GM19239 (cell line): ENCODE measurements at regions not wholly inside any gene's neighbourhood (a gene's known extent, or its start where the extent isn't known, plus 50 kb on each side); places are given as distances from the start of the nearest gene placed in this dataset.

Experiments used
- DNase-seq: peaks from one replicate; pipeline ENCODE4 v3.0.0; 2011; ENCODE audit warnings: low spot score; ENCODE audit not compliant: insufficient read length
- FAIRE-seq: peaks from 2 replicates; lab custom pipeline; 2011; peaks lifted over from hg19 to GRCh38; lab: Jason Lieb, UNC

DNA sequence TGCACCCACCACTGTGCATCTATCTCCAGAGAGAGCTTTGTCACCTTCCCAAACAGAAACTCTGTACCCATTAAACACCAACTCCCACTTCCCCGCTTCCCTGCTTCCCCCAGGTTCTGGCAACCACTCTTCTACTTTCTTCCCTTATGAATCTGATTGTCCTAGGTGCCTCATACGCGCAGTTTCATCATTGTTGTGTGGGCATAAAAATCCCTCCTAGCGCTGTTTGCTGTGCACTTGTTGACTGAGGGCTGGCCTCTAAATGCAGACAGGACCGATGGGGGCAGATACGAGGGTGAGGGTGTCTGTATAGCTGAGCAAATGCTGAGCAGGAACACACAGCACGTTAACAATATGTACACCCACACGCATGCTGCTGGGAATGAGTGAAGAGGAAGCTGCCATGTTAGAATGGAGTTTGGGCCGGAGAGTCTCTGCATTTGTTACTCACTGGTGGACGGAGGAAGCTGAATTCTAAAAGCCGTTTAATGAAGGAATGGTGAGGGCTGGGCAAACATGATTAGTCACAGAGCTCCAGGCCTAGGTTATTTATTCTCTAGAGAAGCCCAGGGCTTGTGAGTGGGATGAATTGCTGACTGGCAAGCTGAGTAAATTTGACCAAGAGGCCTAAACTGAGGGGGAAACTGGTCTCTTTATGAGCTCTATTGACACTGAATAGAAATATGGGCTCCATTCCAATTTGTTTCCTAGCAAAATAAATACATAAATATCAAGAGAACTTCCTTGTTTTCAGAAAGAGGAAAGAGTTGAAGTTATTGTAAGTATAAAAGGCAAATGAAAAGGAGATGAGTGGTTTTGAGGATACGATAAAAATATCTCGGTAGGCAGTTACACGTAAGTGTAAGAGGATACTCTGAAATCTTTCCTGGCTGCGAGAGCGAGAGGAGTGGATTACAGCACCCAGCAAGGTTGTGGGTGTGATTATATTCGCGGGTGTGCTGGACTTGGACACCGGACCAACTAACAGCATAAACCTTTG, 95.9 kb upstream of the RPS6KA3 start:
- DNase-seq: no peak
- FAIRE-seq: no peak

DNA sequence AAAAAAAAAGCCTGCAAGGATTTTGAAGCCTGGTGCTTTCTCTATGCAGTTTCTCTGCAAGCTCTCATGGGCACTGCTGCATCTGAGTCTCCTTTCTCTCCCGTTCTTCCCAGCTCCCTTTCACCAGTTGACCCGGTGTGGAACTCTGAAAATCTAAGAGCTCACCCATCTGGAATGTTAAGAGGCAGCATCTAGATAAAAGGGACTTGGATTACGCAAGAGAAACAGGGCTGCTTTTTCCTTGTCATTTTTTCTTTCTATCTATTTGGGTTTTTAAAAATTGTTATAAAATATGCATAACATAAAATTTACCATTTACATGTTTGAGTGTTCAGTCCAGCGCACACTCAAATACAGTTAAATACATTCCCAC, 95.2 kb upstream of the RPS6KA3 start:
- FAIRE-seq (no peak), DNase-seq (no peak)

DNA sequence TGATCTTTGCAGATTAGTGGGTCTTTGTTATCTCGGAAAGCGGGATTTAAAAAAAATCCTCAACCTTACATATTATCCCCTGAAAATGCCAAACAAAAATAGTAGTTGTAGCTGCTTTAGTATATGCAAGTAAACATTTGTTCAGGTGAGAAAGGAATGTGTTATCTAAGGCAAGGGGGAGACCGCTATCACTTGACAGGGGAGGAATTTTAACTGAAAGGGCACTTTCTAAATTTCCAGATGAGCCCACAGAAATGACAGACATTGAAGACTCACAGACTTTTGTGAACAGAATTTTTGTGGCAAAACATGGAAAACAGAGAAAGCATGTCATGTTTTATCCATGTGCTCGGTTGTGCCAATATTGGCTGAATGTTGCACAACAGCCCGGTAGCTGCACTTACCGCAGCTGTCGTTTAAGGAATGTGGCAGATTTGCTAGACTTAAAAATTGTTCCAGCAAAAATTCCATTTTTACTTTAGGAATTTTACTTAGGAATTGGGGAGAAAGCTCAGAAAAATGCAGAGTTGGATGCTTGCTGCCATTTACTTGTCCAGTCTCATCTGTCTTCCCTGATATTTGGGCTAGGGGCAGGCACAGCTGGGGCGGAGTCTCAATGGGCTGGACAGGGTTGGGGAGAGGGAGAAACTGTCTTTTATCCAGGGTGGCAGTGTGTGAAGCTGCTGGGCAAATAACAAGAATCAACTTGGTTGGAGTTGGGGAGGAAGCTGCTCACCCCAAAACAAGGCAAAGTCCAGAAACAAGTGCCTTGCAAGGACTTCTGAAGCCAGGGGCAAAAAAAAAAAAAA, 94.6 kb upstream of the RPS6KA3 start:
- FAIRE-seq: no peak
- DNase-seq: no peak

- no peak for DNase-seq
- FAIRE-seq: no peak
These were observed 88.5 kb upstream of the RPS6KA3 start for GRCh38 chrX:20355187-20355586.

DNA sequence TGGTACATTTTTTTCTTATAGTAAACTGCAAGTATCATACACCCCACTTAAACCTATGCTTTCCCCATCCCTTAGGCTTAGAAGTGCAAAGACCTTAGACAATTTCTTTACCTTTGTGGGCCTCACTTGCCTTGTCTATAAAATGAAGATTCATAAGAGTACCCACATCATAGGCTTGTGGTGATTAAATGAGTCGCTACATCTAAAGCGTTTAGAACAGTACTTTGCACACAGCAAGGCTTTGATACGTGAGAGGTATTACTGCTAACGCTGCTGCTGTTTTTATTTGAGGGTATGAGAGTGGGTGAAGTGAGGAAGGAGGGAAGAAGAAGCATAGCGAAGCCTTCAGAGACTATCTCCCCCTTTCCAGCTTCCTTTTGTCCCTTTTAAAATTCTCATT, 87.8 kb upstream of the RPS6KA3 start:
- DNase-seq (no peak), FAIRE-seq (no peak)

- no peak for DNase-seq
- no peak for FAIRE-seq
These were observed 86.2 kb upstream of the RPS6KA3 start for GRCh38 chrX:20352935-20353336.

DNA sequence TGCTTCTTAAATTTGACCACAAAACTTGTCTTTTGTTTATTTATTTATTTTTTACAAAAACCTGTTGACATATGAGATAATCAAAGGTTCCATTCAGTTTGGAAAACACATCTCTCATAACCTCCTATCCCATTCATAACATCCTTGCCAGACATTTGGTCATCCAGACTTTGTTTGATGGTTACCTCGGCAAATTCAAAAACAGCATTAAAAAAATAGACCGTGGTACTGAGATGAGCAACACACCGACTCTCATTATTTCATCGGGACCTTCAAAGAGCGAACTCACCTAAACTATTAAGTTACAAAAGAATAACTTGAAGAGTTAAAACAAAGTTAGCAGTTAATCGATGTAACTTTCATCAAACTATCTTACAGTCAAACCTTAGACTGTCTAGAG, 85.8 kb upstream of the RPS6KA3 start:
- DNase-seq: no peak
- no peak for FAIRE-seq

DNA sequence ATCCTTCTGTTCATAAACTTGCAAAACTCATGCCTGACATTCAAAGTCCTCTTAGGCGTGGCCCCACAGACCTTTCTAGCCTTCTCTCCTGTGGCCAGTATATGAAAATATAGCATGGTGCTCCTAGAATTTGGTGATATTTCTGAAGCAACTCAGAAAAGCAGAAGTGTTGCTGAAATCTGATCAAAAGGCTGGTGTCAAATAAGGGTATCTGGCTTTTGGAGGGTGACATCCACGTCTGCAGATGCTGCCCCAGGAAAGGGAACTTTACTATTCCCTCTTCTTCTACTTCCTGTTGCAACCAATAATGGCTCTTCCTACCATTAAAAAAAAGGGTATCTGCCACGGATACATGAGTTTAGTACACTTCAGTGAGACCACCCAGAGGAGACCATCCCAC, 83.9 kb upstream of the RPS6KA3 start:
- DNase-seq (no peak), FAIRE-seq (no peak)

DNA sequence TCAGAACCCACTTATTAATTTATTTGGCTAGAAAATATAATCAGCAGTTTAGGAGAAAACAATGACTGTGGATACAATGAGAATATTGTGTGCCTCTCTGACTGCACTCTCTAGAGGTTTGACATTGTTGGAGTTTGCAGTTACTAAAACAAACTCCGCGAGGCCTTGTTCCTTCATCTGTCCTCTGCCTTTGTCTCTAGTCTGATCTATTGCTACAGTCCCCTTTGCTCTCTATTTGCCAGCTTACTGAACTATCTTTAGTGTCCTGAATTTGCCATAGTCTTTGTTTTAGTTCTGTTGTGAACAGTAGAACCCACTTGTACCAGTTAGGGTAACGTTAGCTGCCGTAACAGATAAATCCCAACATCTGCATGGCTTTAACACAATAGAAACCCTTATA, 81.4 kb upstream of the RPS6KA3 start:
- FAIRE-seq: no peak
- DNase-seq: no peak

DNA sequence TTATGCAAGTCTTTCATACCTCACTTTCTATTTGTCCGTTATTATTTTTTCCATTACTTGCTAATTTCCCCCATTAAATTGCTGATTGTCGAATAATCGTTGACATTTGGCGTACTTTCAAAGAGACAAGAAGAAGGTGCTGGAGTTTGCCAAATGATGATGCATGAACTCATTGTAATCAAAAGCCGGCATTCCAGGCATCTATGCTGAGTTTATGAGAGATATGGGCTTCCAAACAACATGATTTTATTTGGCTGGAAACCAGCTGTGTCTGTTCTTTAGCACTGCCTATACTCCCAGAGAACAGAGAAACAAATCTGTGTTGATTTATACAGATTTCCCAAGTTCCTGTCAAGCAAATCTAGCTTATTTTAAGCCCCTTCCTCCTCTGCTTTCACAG, 80.8 kb upstream of the RPS6KA3 start:
- FAIRE-seq (no peak), DNase-seq (no peak)

DNA sequence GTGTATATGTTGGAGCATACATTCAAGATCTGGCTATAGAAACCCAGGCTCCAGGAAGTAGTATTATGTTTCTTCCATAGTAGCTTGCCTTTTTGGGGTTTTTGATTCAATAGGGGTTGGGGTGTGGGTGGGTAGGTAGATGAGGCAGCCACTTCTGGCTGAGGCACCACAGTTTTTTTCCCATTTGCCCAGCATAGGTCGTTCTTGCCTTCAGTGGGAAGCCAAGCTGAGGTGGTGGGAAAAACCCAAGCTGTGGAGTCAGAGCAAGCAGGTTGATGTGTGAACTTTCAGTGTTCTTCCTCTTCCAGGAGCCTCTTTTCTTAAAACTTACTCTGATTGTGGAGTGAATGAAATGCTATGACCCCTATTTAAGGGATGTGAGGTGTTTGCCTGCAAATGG, 67.0 kb upstream of the RPS6KA3 start:
- FAIRE-seq: no peak
- no peak for DNase-seq

- FAIRE-seq: no peak
These were observed 63.8 kb upstream of the RPS6KA3 start for GRCh38 chrX:20330545-20330944.

DNA sequence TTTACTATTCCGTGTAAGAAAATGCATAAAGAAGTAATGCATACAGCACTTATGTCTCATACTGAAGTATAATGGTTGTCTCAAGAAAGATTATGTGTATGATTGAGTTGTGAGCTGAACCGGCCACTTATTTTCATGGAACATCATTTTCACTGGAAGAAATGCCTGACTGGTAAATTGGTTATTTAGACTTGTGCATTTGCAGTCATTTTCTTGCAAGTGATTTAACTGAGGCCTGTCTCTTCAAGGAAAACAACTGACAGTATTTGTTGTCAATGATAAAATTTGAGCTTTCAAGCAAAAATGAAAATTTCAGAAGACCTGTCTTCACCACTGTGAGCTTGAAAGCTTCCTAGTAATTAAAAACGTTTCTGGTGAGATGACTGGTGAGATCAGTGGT, 62.7 kb upstream of the RPS6KA3 start:
- no peak for FAIRE-seq
- no peak for DNase-seq

More at GRCh38 chrX:20330545-20330944, 63.8 kb upstream of the RPS6KA3 start:
- no peak for DNase-seq

GRCh38 chrX:20325786-20326388, 59.2 kb upstream of the RPS6KA3 start:
- DNase-seq (no peak), FAIRE-seq (peak; percentile 11)

GRCh38 chrX:20322887-20323286, 56.2 kb upstream of the RPS6KA3 start:
- no peak for DNase-seq
- FAIRE-seq: no peak

GRCh38 chrX:20320461-20321159, 53.9 kb upstream of the RPS6KA3 start:
- FAIRE-seq: peak; percentile 96
- peak; percentile 17 for DNase-seq

GRCh38 chrX:20319054-20319453, 52.3 kb upstream of the RPS6KA3 start:
- no peak for DNase-seq
- FAIRE-seq: no peak

DNA sequence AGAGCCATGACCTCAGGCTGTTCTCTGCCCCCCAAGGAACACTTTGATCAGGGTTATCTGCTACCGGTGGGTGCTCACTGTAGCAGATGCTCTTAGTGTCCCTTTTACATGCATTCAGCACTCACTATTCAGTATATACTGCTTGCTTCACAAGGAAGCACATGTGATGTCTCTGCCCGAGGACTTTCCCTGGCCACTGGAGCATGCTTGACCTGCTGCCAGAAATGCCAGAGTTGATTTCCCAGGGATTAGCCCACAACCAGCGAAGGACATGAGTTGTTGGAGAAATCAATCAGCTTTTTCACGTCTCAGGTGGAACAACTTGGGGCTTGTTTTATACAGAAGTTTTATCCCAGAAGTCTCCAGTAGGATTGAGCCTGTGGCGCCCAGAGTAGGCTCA, 51.2 kb upstream of the RPS6KA3 start:
- DNase-seq: no peak
- no peak for FAIRE-seq
